DMS79 (cell line): ENCODE measurements at regions not wholly inside any gene's neighbourhood (a gene's known extent, or its start where the extent isn't known, plus 50 kb on each side); places are given as distances from the start of the nearest gene placed in this dataset.

Experiments
- DNase-seq: peaks from one replicate; lab custom pipeline; 2025; lab: John Stamatoyannopoulos, UW

- no peak for DNase-seq
These were observed 1027.7 kb downstream of the ARAP2 start for GRCh38 chr4:35216636-35217035.

- DNase-seq, result no peak
These were observed 1027.0 kb downstream of the ARAP2 start for GRCh38 chr4:35217331-35217730.

GRCh38 chr4:35228313-35228712 is 1016.0 kb downstream of the ARAP2 start:
- DNase-seq, result no peak

- no peak for DNase-seq
These were observed 1015.3 kb downstream of the ARAP2 start for GRCh38 chr4:35229021-35229420.

- no peak for DNase-seq
These were observed 1006.4 kb downstream of the ARAP2 start for GRCh38 chr4:35237924-35238323.

GRCh38 chr4:35238793-35239192 is 1005.5 kb downstream of the ARAP2 start:
- DNase-seq, result no peak

- no peak for DNase-seq
These were observed 997.8 kb downstream of the ARAP2 start for GRCh38 chr4:35246493-35246892.

GRCh38 chr4:35247047-35247446 is 997.3 kb downstream of the ARAP2 start:
- DNase-seq, result no peak

- no peak for DNase-seq
These were observed 994.0 kb downstream of the ARAP2 start for GRCh38 chr4:35250331-35250730.

- DNase-seq, result no peak
These were observed 993.6 kb downstream of the ARAP2 start for GRCh38 chr4:35250761-35251160.

- no peak for DNase-seq
These were observed 992.2 kb downstream of the ARAP2 start for GRCh38 chr4:35252071-35252470.

- DNase-seq, result no peak
These were observed 991.4 kb downstream of the ARAP2 start for GRCh38 chr4:35252866-35253265.

- DNase-seq, result no peak
These were observed 991.0 kb downstream of the ARAP2 start for GRCh38 chr4:35253331-35253730.

- DNase-seq, result no peak
These were observed 957.9 kb downstream of the ARAP2 start for GRCh38 chr4:35286434-35286833.

- no peak for DNase-seq
These were observed 943.1 kb downstream of the ARAP2 start for GRCh38 chr4:35300996-35301774.

- DNase-seq, result no peak
These were observed 928.9 kb downstream of the ARAP2 start for GRCh38 chr4:35315419-35315818.

- DNase-seq, result no peak
These were observed 918.3 kb downstream of the ARAP2 start for GRCh38 chr4:35325908-35326453.

GRCh38 chr4:35342833-35343232 is 901.5 kb downstream of the ARAP2 start:
- no peak for DNase-seq

GRCh38 chr4:35347276-35347675 is 897.0 kb downstream of the ARAP2 start:
- no peak for DNase-seq

- DNase-seq, result no peak
These were observed 886.2 kb downstream of the ARAP2 start for GRCh38 chr4:35358001-35358584.

GRCh38 chr4:35364321-35364870 is 879.9 kb downstream of the ARAP2 start:
- no peak for DNase-seq

- DNase-seq, result no peak
These were observed 879.1 kb downstream of the ARAP2 start for GRCh38 chr4:35365186-35365585.

GRCh38 chr4:35399912-35400311 is 844.4 kb downstream of the ARAP2 start:
- no peak for DNase-seq
